HCT116 (cell line): ENCODE measurements at regions not wholly inside any gene's neighbourhood (a gene's known extent, or its start where the extent isn't known, plus 50 kb on each side); places are given as distances from the start of the nearest gene placed in this dataset.

Source experiments
- ATAC-seq: fragments of 200-7000 bp; cut with Tn5 transposase; 2 replicates; pipeline ENCODE4 v1.9.1; 2020; ENCODE audit warnings: mild to moderate bottlenecking, moderate library complexity
- BruUV-seq: library from RNA; stranded (reverse); fragments of 400-500 nt; replicated peaks from 2 replicates; lab custom pipeline; 2021; lab: Mats Ljungman, UMichigan
- CTCF ChIA-PET: fragments of 300-600 bp; sonication (Branson Sonifier 250); formaldehyde crosslinking; loops from one replicate; lab custom pipeline; 2021; ENCODE audit warnings: antibody characterized with exemption; lab: Charles Lee
- POLR2A ChIA-PET: fragments of 300-600, 350-600 bp; sonication (Branson Sonifier 250); formaldehyde crosslinking; loops from one replicate; lab custom pipeline; 2021; ENCODE audit warnings: antibody characterized with exemption; lab: Charles Lee
- RAD21 ChIA-PET, 2 experiments: fragments of 300-600 bp; sonication (Branson Sonifier 250); formaldehyde crosslinking; loops; one replicate each; lab custom pipeline; 2023; ENCODE audit warnings: low total read pairs in 2 of 2; ENCODE audit not compliant: uncharacterized antibody in 2 of 2, unreplicated experiment in 2 of 2, low non-redundant PET in 1 of 2; lab: Charles Lee
- DNase-seq: peaks from one replicate; pipeline ENCODE4 v3.0.0-alpha.2; 2010; ENCODE audit warnings: low read depth, low spot score
- H2AFZ ChIP-seq: fragments of 200-600 bp; shearing (Covaris generic), sonication (generic); 2 replicates; pipeline ENCODE4 v1.6.1; 2017; ENCODE audit warnings: low read depth, mixed run types, mixed read lengths, antibody characterized with exemption, low read length; ENCODE audit not compliant: poor library complexity, severe bottlenecking
- H3K27ac ChIP-seq: 2 replicates; pipeline ENCODE4 v1.5.1; 2012; ENCODE audit warnings: low read depth, low read length
- H3K27me3 ChIP-seq: fragments of 200-600 bp; sonication (generic); 2 replicates; pipeline ENCODE4 v1.6.1; 2016; ENCODE audit warnings: mixed run types, low read length, mixed read lengths; ENCODE audit not compliant: insufficient read depth
- H3K36me3 ChIP-seq, 2 experiments: fragments of 200-500 bp in 1 of 2; fragments of 200-600 bp in 1 of 2; sonication (Bioruptor generic) in 1 of 2; sonication (generic) in 1 of 2; 2 replicates each; pipeline versions ENCODE4 v1.5.1 to v1.6.1; 2014 to 2016; ENCODE audit warnings: low read length in 2 of 2, inconsistent platforms in 1 of 2, mixed read lengths in 1 of 2, mixed run types in 1 of 2; ENCODE audit not compliant: insufficient read depth in 2 of 2, control insufficient read depth in 1 of 2
- H3K4me1 ChIP-seq, 2 experiments: fragments of 200-600 bp in 1 of 2; sonication (generic) in 1 of 2; 2 replicates each; pipeline versions ENCODE4 v1.5.1 to v1.6.1; 2012 to 2017; ENCODE audit warnings: low read length in 2 of 2, inconsistent platforms in 1 of 2, mild to moderate bottlenecking in 1 of 2, mixed read lengths in 1 of 2, mixed run types in 1 of 2, moderate library complexity in 1 of 2; ENCODE audit not compliant: insufficient read depth in 2 of 2, control insufficient read depth in 1 of 2
- H3K4me2 ChIP-seq: fragments of 200-600 bp; sonication (generic); 2 replicates; pipeline ENCODE4 v1.6.1; 2017; ENCODE audit warnings: mixed run types, low read length, mixed read lengths
- H3K4me3 ChIP-seq, 2 experiments: fragments of 200-600 bp in 1 of 2; sonication (generic) in 1 of 2; replicated peaks in 1 of 2; 2 replicates each; pipeline ENCODE4 v1.5.1; 2011 to 2016; ENCODE audit warnings: low read length in 2 of 2, control low read depth in 1 of 2, low read depth in 1 of 2, mild to moderate bottlenecking in 1 of 2, mixed read lengths in 1 of 2, mixed run types in 1 of 2
- H3K79me2 ChIP-seq: fragments of 200-600 bp; sonication (generic); 2 replicates; pipeline ENCODE4 v1.6.1; 2017; ENCODE audit warnings: mild to moderate bottlenecking, mixed run types, low read length, moderate library complexity, mixed read lengths; ENCODE audit not compliant: insufficient read depth
- H3K9ac ChIP-seq: fragments of 200-600 bp; sonication (generic); 2 replicates; pipeline ENCODE4 v1.6.1; 2016; ENCODE audit warnings: low read length, mixed read lengths
- H3K9me2 ChIP-seq: fragments of 200-600 bp; sonication (generic), shearing (Covaris generic); 2 replicates; pipeline ENCODE4 v1.6.1; 2017; ENCODE audit warnings: mixed run types, mild to moderate bottlenecking, moderate library complexity; ENCODE audit not compliant: insufficient read depth
- H3K9me3 ChIP-seq, 2 experiments: fragments of 200-500 bp in 1 of 2; fragments of 200-600 bp in 1 of 2; sonication (Bioruptor generic) in 1 of 2; sonication (generic) in 1 of 2; 2 replicates each; pipeline ENCODE4 v1.6.1; 2014 to 2017; ENCODE audit warnings: low read length in 2 of 2, mixed read lengths in 2 of 2, inconsistent platforms in 1 of 2, low read depth in 1 of 2, mild to moderate bottlenecking in 1 of 2, mixed run types in 1 of 2, moderate library complexity in 1 of 2; ENCODE audit not compliant: control insufficient read depth in 1 of 2, insufficient read depth in 1 of 2
- H4K20me1 ChIP-seq: fragments of 200-600 bp; sonication (generic), shearing (Covaris generic); 2 replicates; pipeline ENCODE4 v1.6.1; 2017; ENCODE audit warnings: mixed run types, mild to moderate bottlenecking, moderate library complexity; ENCODE audit not compliant: insufficient read depth
- EGR1 ChIP-seq: IDR thresholded peaks from 2 replicates; pipeline ENCODE4 v1.6.1; 2012; ENCODE audit warnings: low read depth
- EZH2 ChIP-seq: fragments of 200-600 bp; sonication (generic); IDR thresholded peaks from 2 replicates; pipeline ENCODE4 v1.6.1; 2017; ENCODE audit warnings: antibody characterized with exemption, mixed run types
- RAD21 ChIP-seq: IDR thresholded peaks from 2 replicates; pipeline ENCODE4 v1.6.1; 2012; ENCODE audit warnings: low read depth, mild to moderate bottlenecking
- SRF ChIP-seq: IDR thresholded peaks from 2 replicates; pipeline ENCODE4 v1.6.1; 2012; ENCODE audit warnings: low read depth
- YY1 ChIP-seq: IDR thresholded peaks from 2 replicates; pipeline ENCODE4 v1.6.1; 2011; ENCODE audit warnings: low read length, low read depth, moderate library complexity, mild to moderate bottlenecking; ENCODE audit not compliant: insufficient replicate concordance; ENCODE audit errors: extremely low read depth
- intact Hi-C: fragments of 100-400 bp; cut with micrococcal nuclease; formaldehyde crosslinking; loops from 2 replicates; pipeline ENCODE4 v1.10.0; 2022
- TF ChIP-seq, protein P1 (sequence below): IDR thresholded peaks from 2 replicates; pipeline ENCODE4 v1.6.1; 2012
- TF ChIP-seq, protein P2 (sequence below): IDR thresholded peaks from 2 replicates; pipeline ENCODE4 v1.6.1; 2012; ENCODE audit warnings: low read depth

GRCh38 chr6:150676772-150677171 is 77.1 kb downstream of the PLEKHG1 start:
- H3K27ac ChIP-seq = no peak overlapping the region
- no peak overlapping the region for H3K4me2 ChIP-seq
- no peaks in the 10 kb centered on the region for H3K27me3 ChIP-seq
- ChIA-PET RAD21 (no interaction called here), POLR2A (no interaction called here), CTCF (no interaction called here)
- H3K79me2 ChIP-seq = no peaks in the 10 kb centered on the region
- DNase-seq (no peak), ATAC-seq (no peak)
- no peak overlapping the region for H3K9ac ChIP-seq
- no peaks in the 10 kb centered on the region for H4K20me1 ChIP-seq
- no TSS peak for BruUV-seq
- no peaks in the 10 kb centered on the region for H3K9me3 ChIP-seq
- no peak overlapping the region for H3K4me3 ChIP-seq
- no peaks in the 10 kb centered on the region for H3K36me3 ChIP-seq
- intact Hi-C loops = no loop called here
- H3K9me2 ChIP-seq = no peaks in the 10 kb centered on the region
- H2AFZ ChIP-seq = no peak overlapping the region
- H3K4me1 ChIP-seq = no peaks in the 10 kb centered on the region
- no peak for TF ChIP-seq RAD21
- TF ChIP-seq EZH2 = no peak
- TF ChIP-seq, protein P1, sequence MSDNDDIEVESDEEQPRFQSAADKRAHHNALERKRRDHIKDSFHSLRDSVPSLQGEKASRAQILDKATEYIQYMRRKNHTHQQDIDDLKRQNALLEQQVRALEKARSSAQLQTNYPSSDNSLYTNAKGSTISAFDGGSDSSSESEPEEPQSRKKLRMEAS = no peak
- no peak for TF ChIP-seq YY1
- TF ChIP-seq, protein P2, sequence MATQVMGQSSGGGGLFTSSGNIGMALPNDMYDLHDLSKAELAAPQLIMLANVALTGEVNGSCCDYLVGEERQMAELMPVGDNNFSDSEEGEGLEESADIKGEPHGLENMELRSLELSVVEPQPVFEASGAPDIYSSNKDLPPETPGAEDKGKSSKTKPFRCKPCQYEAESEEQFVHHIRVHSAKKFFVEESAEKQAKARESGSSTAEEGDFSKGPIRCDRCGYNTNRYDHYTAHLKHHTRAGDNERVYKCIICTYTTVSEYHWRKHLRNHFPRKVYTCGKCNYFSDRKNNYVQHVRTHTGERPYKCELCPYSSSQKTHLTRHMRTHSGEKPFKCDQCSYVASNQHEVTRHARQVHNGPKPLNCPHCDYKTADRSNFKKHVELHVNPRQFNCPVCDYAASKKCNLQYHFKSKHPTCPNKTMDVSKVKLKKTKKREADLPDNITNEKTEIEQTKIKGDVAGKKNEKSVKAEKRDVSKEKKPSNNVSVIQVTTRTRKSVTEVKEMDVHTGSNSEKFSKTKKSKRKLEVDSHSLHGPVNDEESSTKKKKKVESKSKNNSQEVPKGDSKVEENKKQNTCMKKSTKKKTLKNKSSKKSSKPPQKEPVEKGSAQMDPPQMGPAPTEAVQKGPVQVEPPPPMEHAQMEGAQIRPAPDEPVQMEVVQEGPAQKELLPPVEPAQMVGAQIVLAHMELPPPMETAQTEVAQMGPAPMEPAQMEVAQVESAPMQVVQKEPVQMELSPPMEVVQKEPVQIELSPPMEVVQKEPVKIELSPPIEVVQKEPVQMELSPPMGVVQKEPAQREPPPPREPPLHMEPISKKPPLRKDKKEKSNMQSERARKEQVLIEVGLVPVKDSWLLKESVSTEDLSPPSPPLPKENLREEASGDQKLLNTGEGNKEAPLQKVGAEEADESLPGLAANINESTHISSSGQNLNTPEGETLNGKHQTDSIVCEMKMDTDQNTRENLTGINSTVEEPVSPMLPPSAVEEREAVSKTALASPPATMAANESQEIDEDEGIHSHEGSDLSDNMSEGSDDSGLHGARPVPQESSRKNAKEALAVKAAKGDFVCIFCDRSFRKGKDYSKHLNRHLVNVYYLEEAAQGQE = no peak
- TF ChIP-seq SRF = no peak
- no peak for TF ChIP-seq EGR1
